Lower leg skin (tissue), 3 donors: ENCODE measurements at regions not wholly inside any gene's neighbourhood (a gene's known extent, or its start where the extent isn't known, plus 50 kb on each side); places are given as distances from the start of the nearest gene placed in this dataset.

Source experiments
- POLR2A ChIP-seq, 2 donors: fragments of 450-650 bp; IDR thresholded peaks; one replicate each; pipeline ENCODE4 v1.6.1; 2016 to 2017; ENCODE audit warnings: antibody characterized with exemption in 2 of 2, mild to moderate bottlenecking in 1 of 2, moderate library complexity in 1 of 2
- TF ChIP-seq, protein P1 (sequence below), 3 donors: fragments of 450-650 bp; IDR thresholded peaks; one replicate each; pipeline ENCODE4 v1.5.1; 2016; ENCODE audit warnings: antibody characterized with exemption in 3 of 3, mild to moderate bottlenecking in 3 of 3, moderate library complexity in 2 of 3

- TF ChIP-seq, protein P1, sequence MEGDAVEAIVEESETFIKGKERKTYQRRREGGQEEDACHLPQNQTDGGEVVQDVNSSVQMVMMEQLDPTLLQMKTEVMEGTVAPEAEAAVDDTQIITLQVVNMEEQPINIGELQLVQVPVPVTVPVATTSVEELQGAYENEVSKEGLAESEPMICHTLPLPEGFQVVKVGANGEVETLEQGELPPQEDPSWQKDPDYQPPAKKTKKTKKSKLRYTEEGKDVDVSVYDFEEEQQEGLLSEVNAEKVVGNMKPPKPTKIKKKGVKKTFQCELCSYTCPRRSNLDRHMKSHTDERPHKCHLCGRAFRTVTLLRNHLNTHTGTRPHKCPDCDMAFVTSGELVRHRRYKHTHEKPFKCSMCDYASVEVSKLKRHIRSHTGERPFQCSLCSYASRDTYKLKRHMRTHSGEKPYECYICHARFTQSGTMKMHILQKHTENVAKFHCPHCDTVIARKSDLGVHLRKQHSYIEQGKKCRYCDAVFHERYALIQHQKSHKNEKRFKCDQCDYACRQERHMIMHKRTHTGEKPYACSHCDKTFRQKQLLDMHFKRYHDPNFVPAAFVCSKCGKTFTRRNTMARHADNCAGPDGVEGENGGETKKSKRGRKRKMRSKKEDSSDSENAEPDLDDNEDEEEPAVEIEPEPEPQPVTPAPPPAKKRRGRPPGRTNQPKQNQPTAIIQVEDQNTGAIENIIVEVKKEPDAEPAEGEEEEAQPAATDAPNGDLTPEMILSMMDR (IDR thresholded peaks at IDR 0.05) = no peak
- no peak for TF ChIP-seq POLR2A (IDR thresholded peaks at IDR 0.05)
Measured at GRCh38 chr9:118767571-118767970, 601.7 kb downstream of the BRINP1 start.
